ENCODE measurements at regions not wholly inside any gene's neighbourhood (a gene's known extent, or its start where the extent isn't known, plus 50 kb on each side); places are given as distances from the start of the nearest gene placed in this dataset.
"Not testable (repeated sequence)": the region's sequence is repeated elsewhere in the genome, so short reads cannot be mapped to it uniquely, and the experiment has no call there.

DNA sequence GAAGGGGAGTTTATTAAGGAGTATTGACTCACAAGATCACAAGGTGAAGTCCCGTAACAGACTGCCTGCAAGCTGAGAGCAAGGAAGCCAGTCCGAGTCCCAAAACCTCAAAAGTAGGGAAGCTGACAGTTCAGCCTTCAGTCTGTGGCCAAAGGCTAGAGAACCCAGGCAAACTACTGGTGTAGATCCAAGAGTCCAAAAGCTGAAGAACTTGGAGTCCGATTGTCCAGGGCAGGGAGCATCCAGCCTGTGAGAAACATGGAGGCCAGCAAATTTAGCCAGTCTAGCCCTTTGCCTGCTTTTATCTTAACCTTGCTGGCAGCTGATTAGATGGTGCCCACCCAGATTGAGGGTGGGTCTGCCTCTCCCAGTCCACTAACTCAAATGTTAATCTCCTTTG lies 621.9 kb upstream of the ITGA1 start:
- whole genome bisulfite sequencing, 2 experiments (ENCODE audit: extremely low coverage in 1 of 2, insufficient coverage in 1 of 2, insufficient read length in 1 of 2, insufficient replicate concordance in 2 of 2, low coverage in 1 of 2, low lambda C conversion rate in 2 of 2, missing lambda C conversion rate in 1 of 2) = 96% methylated on average over 3 of the region's 3 CpGs; no CpG with 5 or more reads in 1 of the 2 experiments
- CTCF ChIA-PET (ENCODE audit: partially characterized antibody); H4K8ac ChIP-seq (ENCODE audit: extremely low read depth, insufficient read depth, low read length): not testable (repeated sequence)

More for the DNA sequence above, 621.9 kb upstream of the ITGA1 start:
- H3K27ac ChIP-seq (ENCODE audit: low read depth, low read length); H2BK20ac ChIP-seq (ENCODE audit: low read length); DNase-seq (ENCODE audit: low read depth in 1 of 2, low spot score in 2 of 2); H3K36me3 ChIP-seq (ENCODE audit: control insufficient read depth in 2 of 4, insufficient read depth in 4 of 4, low read length in 3 of 4); FAIRE-seq; H3K79me2 ChIP-seq (ENCODE audit: control insufficient read depth in 1 of 2, insufficient read depth in 2 of 2, low read length in 2 of 2); H3K14ac ChIP-seq (ENCODE audit: insufficient read length); H3K23me2 ChIP-seq (ENCODE audit: low read depth, low read length); H2BK120ac ChIP-seq (replicated peaks; ENCODE audit: low read depth, low read length); H4K20me1 ChIP-seq (replicated peaks in 1 of 2; ENCODE audit: control insufficient read depth in 1 of 2, insufficient read depth in 2 of 2, low read length in 2 of 2); H3K4me1 ChIP-seq (replicated peaks in 1 of 4; ENCODE audit: control insufficient read depth in 3 of 4, insufficient read depth in 4 of 4, low read length in 3 of 4); H3K56ac ChIP-seq (replicated peaks; ENCODE audit: insufficient read length, low read depth, low read length); H4K91ac ChIP-seq (replicated peaks; ENCODE audit: insufficient read length, low read length); H2BK12ac ChIP-seq (ENCODE audit: low read depth, low read length); H3K9me3 ChIP-seq (ENCODE audit: insufficient read depth in 2 of 2, low read depth in 1 of 2, low read length in 1 of 2); H2AK5ac ChIP-seq (ENCODE audit: low read depth, low read length); POLR2A ChIA-PET (ENCODE audit: partially characterized antibody); H3K18ac ChIP-seq (ENCODE audit: extremely low read depth, low read length); H3K9ac ChIP-seq (replicated peaks in 1 of 4; ENCODE audit: extremely low read depth in 1 of 4, low read depth in 3 of 4, low read length in 3 of 4); H3K4me3 ChIP-seq (ENCODE audit: extremely low read depth in 1 of 4, insufficient read depth in 2 of 4, low read depth in 3 of 4, low read length in 4 of 4); H2BK15ac ChIP-seq (ENCODE audit: low read length); H4K5ac ChIP-seq (ENCODE audit: insufficient read length, low read depth, low read length); H3K4me2 ChIP-seq (ENCODE audit: insufficient read depth in 1 of 2, low read depth in 2 of 2, low read length in 2 of 2); H3K4ac ChIP-seq (replicated peaks; ENCODE audit: insufficient read length, low read depth, low read length); H2BK5ac ChIP-seq (ENCODE audit: low read depth, low read length); H3K23ac ChIP-seq (ENCODE audit: insufficient read length); H3K27me3 ChIP-seq (replicated peaks in 1 of 4; ENCODE audit: control insufficient read depth in 3 of 4, extremely low read depth in 1 of 4, insufficient read depth in 3 of 4, low read length in 3 of 4); H3K79me1 ChIP-seq (ENCODE audit: low read depth, low read length): not testable (repeated sequence)
- H2AFZ ChIP-seq (ENCODE audit: low read length) = peak overlapping the region; percentile 73; the same call in 1 of the 2 replicates
